ENCODE measurements at regions not wholly inside any gene's neighbourhood (a gene's known extent, or its start where the extent isn't known, plus 50 kb on each side); places are given as distances from the start of the nearest gene placed in this dataset.
"Not testable (repeated sequence)": the region's sequence is repeated elsewhere in the genome, so short reads cannot be mapped to it uniquely, and the experiment has no call there.

- ChIA-PET CTCF (interaction anchor here (1.2 to 2.7 kb wide), 4 partner anchors 19 to 317 kb away, joined by 4 to 12 read pairs (median 6); partner anchors contain the start of gene RPL27), POLR2A (interaction anchor here (0.5 to 4.0 kb wide), 9 partner anchors 20 to 316 kb away, joined by 3 to 89 read pairs (median 8); partner anchors contain the start of genes RPL27 and TMEM106A)
- Mint-ChIP-seq H3K36me3 (no peaks in the 10 kb centered on the region), H3K9me3 (peaks cover 0 to 11% (median 2%) of the 10 kb centered on the region in 5 donors), H3K4me3 (no peak overlapping the region), H3K27ac (peak overlapping the region in 2 of 8 donors; percentile 70 to 73), H3K27me3 (no peaks in the 10 kb centered on the region), H3K4me1 (peaks cover 2 to 15% (median 12%) of the 10 kb centered on the region in 3 donors)
- H3K27ac ChIP-seq (ENCODE audit: low read depth, low read length): no peak overlapping the region
- no peaks in the 10 kb centered on the region for H3K9me3 ChIP-seq (ENCODE audit: low read length)
- no peaks in the 10 kb centered on the region for H3K27me3 ChIP-seq (ENCODE audit: insufficient read depth, low read length, poor library complexity, severe bottlenecking)
- no peaks in the 10 kb centered on the region for H3K4me1 ChIP-seq (ENCODE audit: insufficient read depth, low read length)
- no peak for DNase-seq
- no peak overlapping the region for H3K4me3 ChIP-seq (ENCODE audit: low read length)
- H3K36me3 ChIP-seq (ENCODE audit: insufficient read depth, low read length): no peaks in the 10 kb centered on the region
Measured at GRCh38 chr17:43314611-43315011, 80.8 kb upstream of the RNU2-1 start.

- no peak for DNase-seq
- Histone ChIP-seq H3K27ac (ENCODE audit: low read depth, low read length) (no peak overlapping the region), H3K4me1 (ENCODE audit: insufficient read depth, low read length) (no peaks in the 10 kb centered on the region), H3K4me3 (ENCODE audit: low read length) (no peak overlapping the region), H3K9me3 (ENCODE audit: low read length) (no peaks in the 10 kb centered on the region), H3K27me3 (ENCODE audit: insufficient read depth, low read length, poor library complexity, severe bottlenecking) (no peaks in the 10 kb centered on the region), H3K36me3 (ENCODE audit: insufficient read depth, low read length) (no peaks in the 10 kb centered on the region)
- Mint-ChIP-seq H3K9me3 (no peaks in the 10 kb centered on the region), H3K27ac (peak overlapping the region in 2 of 8 donors; percentile 29 to 57), H3K4me1 (peaks cover 2 to 6% (median 6%) of the 10 kb centered on the region in 3 donors), H3K36me3 (no peaks in the 10 kb centered on the region), H3K4me3 (peak overlapping the region in 2 of 7 donors; percentile 26 to 74), H3K27me3 (no peaks in the 10 kb centered on the region)
- ChIA-PET CTCF (interaction anchor here (1.5 to 2.4 kb wide), 3 partner anchors 27 to 100 kb away, joined by 5 to 9 read pairs (median 6); partner anchors contain the start of gene TMEM106A), POLR2A (no interaction called here)
Measured at GRCh38 chr17:43312011-43312410, 78.2 kb upstream of the RNU2-1 start.

- no peak for DNase-seq
- Mint-ChIP-seq H3K4me1 (peaks cover 0 to 2% (median 0%) of the 10 kb centered on the region in 3 donors), H3K9me3 (no peaks in the 10 kb centered on the region), H3K27me3 (no peaks in the 10 kb centered on the region), H3K4me3 (no peak overlapping the region), H3K27ac (no peak overlapping the region), H3K36me3 (no peaks in the 10 kb centered on the region)
- ChIA-PET CTCF (interaction anchor here (0.6 to 5.5 kb wide), 14 partner anchors 9 to 486 kb away, joined by 3 to 47 read pairs (median 3); partner anchors contain the start of genes BECN1, DHX8 and TMEM106A), POLR2A (interaction anchor here (0.6 to 1.0 kb wide), 3 partner anchors 51 to 311 kb away, joined by 3 to 4 read pairs (median 4); no protein-coding TSS in a partner anchor)
- no peak overlapping the region for H3K27ac ChIP-seq (ENCODE audit: low read depth, low read length)
- no peaks in the 10 kb centered on the region for H3K36me3 ChIP-seq (ENCODE audit: insufficient read depth, low read length)
- H3K4me1 ChIP-seq (ENCODE audit: insufficient read depth, low read length): no peaks in the 10 kb centered on the region
- H3K27me3 ChIP-seq (ENCODE audit: insufficient read depth, low read length, poor library complexity, severe bottlenecking): no peaks in the 10 kb centered on the region
- no peaks in the 10 kb centered on the region for H3K9me3 ChIP-seq (ENCODE audit: low read length)
- no peak overlapping the region for H3K4me3 ChIP-seq (ENCODE audit: low read length)
Measured at GRCh38 chr17:43309505-43310332, 75.9 kb upstream of the RNU2-1 start.

- ChIA-PET CTCF (interaction anchor here (1.0 to 5.5 kb wide), 8 partner anchors 8 to 485 kb away, joined by 3 to 47 read pairs (median 4); partner anchors contain the start of genes BECN1 and DHX8), POLR2A (interaction anchor here (0.6 kb wide), 1 partner anchor 52 kb away, joined by 4 read pairs; no protein-coding TSS in a partner anchor)
- no peak overlapping the region for H3K27ac ChIP-seq (ENCODE audit: low read depth, low read length)
- peaks cover 0 to 2% (median 0%) of the 10 kb centered on the region in 3 donors for H3K4me1 Mint-ChIP-seq
- H3K27me3 ChIP-seq (ENCODE audit: insufficient read depth, low read length, poor library complexity, severe bottlenecking): no peaks in the 10 kb centered on the region
- no peaks in the 10 kb centered on the region for H3K36me3 Mint-ChIP-seq
- H3K4me3 ChIP-seq (ENCODE audit: low read length): no peak overlapping the region
- H3K4me1 ChIP-seq (ENCODE audit: insufficient read depth, low read length): no peaks in the 10 kb centered on the region
- no peak overlapping the region for H3K4me3 Mint-ChIP-seq
- DNase-seq: no peak
- no peaks in the 10 kb centered on the region for H3K9me3 Mint-ChIP-seq
- H3K9me3 ChIP-seq (ENCODE audit: low read length): no peaks in the 10 kb centered on the region
- no peak overlapping the region for H3K27ac Mint-ChIP-seq
- H3K36me3 ChIP-seq (ENCODE audit: insufficient read depth, low read length): no peaks in the 10 kb centered on the region
- no peaks in the 10 kb centered on the region for H3K27me3 Mint-ChIP-seq
Measured at GRCh38 chr17:43308999-43309398, 75.2 kb upstream of the RNU2-1 start.

GRCh38 chr17:43304792-43305191, 71.0 kb upstream of the RNU2-1 start:
- H3K4me1 Mint-ChIP-seq; H3K9me3 ChIP-seq (ENCODE audit: low read length); POLR2A ChIA-PET; H3K27ac ChIP-seq (ENCODE audit: low read depth, low read length); H3K27ac Mint-ChIP-seq; H3K4me3 ChIP-seq (ENCODE audit: low read length); H3K36me3 ChIP-seq (ENCODE audit: insufficient read depth, low read length); H3K9me3 Mint-ChIP-seq; H3K27me3 Mint-ChIP-seq; H3K4me3 Mint-ChIP-seq; H3K27me3 ChIP-seq (ENCODE audit: insufficient read depth, low read length, poor library complexity, severe bottlenecking); H3K4me1 ChIP-seq (ENCODE audit: insufficient read depth, low read length); CTCF ChIA-PET; DNase-seq; H3K36me3 Mint-ChIP-seq: not testable (repeated sequence)

- H3K4me1 ChIP-seq (ENCODE audit: insufficient read depth, low read length); H3K4me1 Mint-ChIP-seq; H3K4me3 ChIP-seq (ENCODE audit: low read length); H3K36me3 ChIP-seq (ENCODE audit: insufficient read depth, low read length); H3K27ac ChIP-seq (ENCODE audit: low read depth, low read length); H3K9me3 Mint-ChIP-seq; H3K27me3 ChIP-seq (ENCODE audit: insufficient read depth, low read length, poor library complexity, severe bottlenecking); H3K9me3 ChIP-seq (ENCODE audit: low read length); H3K27me3 Mint-ChIP-seq; POLR2A ChIA-PET; DNase-seq; H3K27ac Mint-ChIP-seq; CTCF ChIA-PET; H3K4me3 Mint-ChIP-seq; H3K36me3 Mint-ChIP-seq: not testable (repeated sequence)
Measured at GRCh38 chr17:43303049-43303448, 69.3 kb upstream of the RNU2-1 start.

- H3K36me3 Mint-ChIP-seq; H3K9me3 Mint-ChIP-seq; H3K27me3 ChIP-seq (ENCODE audit: insufficient read depth, low read length, poor library complexity, severe bottlenecking); H3K4me1 Mint-ChIP-seq; H3K27ac Mint-ChIP-seq; H3K9me3 ChIP-seq (ENCODE audit: low read length); DNase-seq; POLR2A ChIA-PET; H3K27ac ChIP-seq (ENCODE audit: low read depth, low read length); H3K4me3 Mint-ChIP-seq; H3K4me1 ChIP-seq (ENCODE audit: insufficient read depth, low read length); H3K4me3 ChIP-seq (ENCODE audit: low read length); H3K36me3 ChIP-seq (ENCODE audit: insufficient read depth, low read length); CTCF ChIA-PET; H3K27me3 Mint-ChIP-seq: not testable (repeated sequence)
Measured at GRCh38 chr17:43299300-43300076, 65.7 kb upstream of the RNU2-1 start.

GRCh38 chr17:43289670-43290069, 55.9 kb upstream of the RNU2-1 start:
- H3K4me1 ChIP-seq (ENCODE audit: insufficient read depth, low read length); H3K27ac Mint-ChIP-seq; H3K36me3 Mint-ChIP-seq; CTCF ChIA-PET; DNase-seq; H3K9me3 ChIP-seq (ENCODE audit: low read length); H3K27me3 Mint-ChIP-seq; H3K27ac ChIP-seq (ENCODE audit: low read depth, low read length); H3K36me3 ChIP-seq (ENCODE audit: insufficient read depth, low read length); H3K27me3 ChIP-seq (ENCODE audit: insufficient read depth, low read length, poor library complexity, severe bottlenecking); H3K4me1 Mint-ChIP-seq; H3K9me3 Mint-ChIP-seq; H3K4me3 Mint-ChIP-seq; POLR2A ChIA-PET; H3K4me3 ChIP-seq (ENCODE audit: low read length): not testable (repeated sequence)
